Fibroblast of pulmonary artery (primary cell): ENCODE measurements at regions not wholly inside any gene's neighbourhood (a gene's known extent, or its start where the extent isn't known, plus 50 kb on each side); places are given as distances from the start of the nearest gene placed in this dataset.
A peak's percentile ranks its signal among the peaks of the same experiment; 100 is the strongest.

Source experiments
- DNase-seq: peaks from one replicate; pipeline ENCODE4 v3.0.0-alpha.2; 2010; ENCODE audit warnings: low read depth
- H3K4me3 ChIP-seq: replicated peaks from 2 replicates; pipeline ENCODE4 v1.5.1; 2011; ENCODE audit warnings: low read depth, mild to moderate bottlenecking, control low read depth, low read length, moderate library complexity
- CTCF ChIP-seq: IDR thresholded peaks from 2 replicates; pipeline ENCODE4 v1.5.1; 2011; ENCODE audit warnings: mild to moderate bottlenecking, control low read depth, low read length, inconsistent platforms; ENCODE audit errors: missing control alignments

GRCh38 chr5:105680858-105681475, 1989.8 kb downstream of the EFNA5 start:
- no peak overlapping the region for H3K4me3 ChIP-seq
- no peak for DNase-seq
- TF ChIP-seq CTCF, result no peak

GRCh38 chr5:105677291-105677690, 1993.4 kb downstream of the EFNA5 start:
- DNase-seq, result peak; percentile 46
- H3K4me3 ChIP-seq, result no peak overlapping the region
- TF ChIP-seq CTCF, result no peak

- no peak for TF ChIP-seq CTCF
- DNase-seq, result no peak
- no peak overlapping the region for H3K4me3 ChIP-seq
Observed at GRCh38 chr5:105670596-105670995, 2000.1 kb downstream of the EFNA5 start.

DNA sequence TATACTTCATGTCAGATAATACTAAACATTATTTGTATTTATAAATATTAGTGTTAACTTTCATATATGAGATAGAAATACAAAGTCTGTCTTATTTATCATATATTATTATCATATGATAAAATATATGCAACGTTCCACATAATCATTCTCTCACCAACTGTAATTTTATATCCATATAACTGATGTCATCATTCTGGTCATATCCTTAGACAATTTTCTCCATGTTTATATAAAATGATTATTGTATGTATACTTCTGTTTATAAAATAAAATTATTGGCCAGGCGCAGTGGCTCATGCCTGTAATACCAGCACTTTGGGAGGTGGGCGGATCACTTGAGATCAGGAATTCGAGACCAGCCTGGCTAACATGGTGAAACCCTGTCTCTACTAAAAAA, 2007.1 kb downstream of the EFNA5 start:
- no peak overlapping the region for H3K4me3 ChIP-seq
- DNase-seq, result no peak
- no peak for TF ChIP-seq CTCF

- DNase-seq, result no peak
- TF ChIP-seq CTCF, result no peak
- no peak overlapping the region for H3K4me3 ChIP-seq
Observed at GRCh38 chr5:105659396-105659795, 2011.3 kb downstream of the EFNA5 start.

DNA sequence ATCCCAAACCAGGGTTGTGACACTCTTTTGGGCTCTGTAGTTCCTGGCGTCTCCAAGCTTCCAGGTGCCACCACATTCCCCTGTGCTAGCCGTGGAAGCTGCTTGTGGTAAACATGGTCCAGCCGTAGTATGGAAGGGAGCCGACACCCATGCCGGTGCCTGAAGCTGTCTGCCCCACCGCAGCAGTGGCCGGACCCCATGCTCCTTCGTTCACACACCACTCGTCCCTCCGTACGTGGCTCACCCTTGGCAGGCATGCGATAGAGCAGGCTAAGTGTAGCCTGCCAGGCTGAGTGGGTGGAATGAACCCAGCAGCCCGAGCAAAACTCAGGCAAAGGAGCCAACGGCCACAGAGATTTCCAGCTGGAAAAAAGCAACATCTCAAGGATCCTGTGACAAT, 2030.4 kb downstream of the EFNA5 start:
- H3K4me3 ChIP-seq, result no peak overlapping the region
- no peak for TF ChIP-seq CTCF
- DNase-seq, result no peak

DNA sequence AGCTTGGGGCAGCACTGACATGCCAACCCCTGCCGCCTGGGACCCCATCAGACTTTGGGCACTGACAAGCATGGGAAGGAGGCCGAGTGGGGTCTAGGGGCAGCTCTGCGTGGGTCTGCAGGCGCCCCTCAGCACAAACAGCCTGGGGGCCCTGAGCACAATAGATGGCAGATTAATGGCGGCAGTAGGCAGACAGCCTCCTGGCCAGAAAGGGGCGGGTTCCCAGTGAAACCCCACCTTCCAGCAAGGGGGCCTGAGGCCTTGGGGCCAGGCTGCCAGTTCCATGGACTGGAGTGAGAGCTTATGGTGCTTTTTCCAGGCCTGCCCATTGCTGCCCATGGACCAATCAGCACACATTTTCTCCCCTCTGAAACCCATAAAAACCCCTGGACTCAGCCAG, 2031.2 kb downstream of the EFNA5 start:
- no peak for TF ChIP-seq CTCF
- no peak overlapping the region for H3K4me3 ChIP-seq
- no peak for DNase-seq
